HS-5 (cell line): ENCODE measurements at regions not wholly inside any gene's neighbourhood (a gene's known extent, or its start where the extent isn't known, plus 50 kb on each side); places are given as distances from the start of the nearest gene placed in this dataset.

Source experiments
- DNase-seq: peaks from one replicate; pipeline ENCODE4 v3.0.0-alpha.2; 2012; ENCODE audit warnings: low read depth

- DNase-seq, result no peak
These were observed 650.9 kb upstream of the IGFBP3 start for GRCh38 chr7:46571996-46572395.

GRCh38 chr7:46569133-46569465, 648.0 kb upstream of the IGFBP3 start:
- DNase-seq, result no peak

- DNase-seq, result no peak
These were observed 647.5 kb upstream of the IGFBP3 start for GRCh38 chr7:46568420-46569132.

- DNase-seq, result no peak
These were observed 646.8 kb upstream of the IGFBP3 start for GRCh38 chr7:46567858-46568257.

GRCh38 chr7:46566097-46566774, 645.2 kb upstream of the IGFBP3 start:
- no peak for DNase-seq

GRCh38 chr7:46565253-46566096, 644.4 kb upstream of the IGFBP3 start:
- no peak for DNase-seq

GRCh38 chr7:46559194-46559832, 638.2 kb upstream of the IGFBP3 start:
- DNase-seq, result no peak

- no peak for DNase-seq
These were observed 637.6 kb upstream of the IGFBP3 start for GRCh38 chr7:46558482-46559193.

- DNase-seq, result no peak
These were observed 636.7 kb upstream of the IGFBP3 start for GRCh38 chr7:46557781-46558180.

GRCh38 chr7:46557295-46557711, 636.2 kb upstream of the IGFBP3 start:
- no peak for DNase-seq

- DNase-seq, result no peak
These were observed 633.8 kb upstream of the IGFBP3 start for GRCh38 chr7:46554688-46555422.

- no peak for DNase-seq
These were observed 630.5 kb upstream of the IGFBP3 start for GRCh38 chr7:46551603-46552002.

GRCh38 chr7:46550864-46551263, 629.8 kb upstream of the IGFBP3 start:
- DNase-seq, result no peak

- DNase-seq, result no peak
These were observed 629.0 kb upstream of the IGFBP3 start for GRCh38 chr7:46549892-46550639.

- no peak for DNase-seq
These were observed 628.3 kb upstream of the IGFBP3 start for GRCh38 chr7:46549347-46549746.

- no peak for DNase-seq
These were observed 626.0 kb upstream of the IGFBP3 start for GRCh38 chr7:46547044-46547443.

GRCh38 chr7:46545790-46546189, 624.7 kb upstream of the IGFBP3 start:
- DNase-seq, result peak; percentile 92

- peak; percentile 79 for DNase-seq
These were observed 623.4 kb upstream of the IGFBP3 start for GRCh38 chr7:46544396-46545008.

GRCh38 chr7:46542076-46542475, 621.0 kb upstream of the IGFBP3 start:
- DNase-seq, result no peak
